Coronary artery (tissue), 2 donors: ENCODE measurements at regions not wholly inside any gene's neighbourhood (a gene's known extent, or its start where the extent isn't known, plus 50 kb on each side); places are given as distances from the start of the nearest gene placed in this dataset.

Source experiments
- DNase-seq: peaks from one replicate; pipeline ENCODE4 v3.0.0-alpha.2; 2017; ENCODE audit warnings: low spot score
- H3K27ac ChIP-seq, 2 donors: fragments of 200-600 bp; sonication (generic); one replicate each; pipeline ENCODE4 v1.5.1; 2016 to 2019
- H3K4me3 ChIP-seq: fragments of 200-600 bp; sonication (generic); 2 replicates; pipeline ENCODE4 v1.5.1; 2016; ENCODE audit warnings: mild to moderate bottlenecking, moderate library complexity
- CTCF ChIP-seq: fragments of 200-600 bp; sonication (generic); IDR thresholded peaks from one replicate; pipeline ENCODE4 v1.5.1; 2019; ENCODE audit warnings: antibody characterized with exemption

GRCh38 chr2:144890828-144891227 is 370.9 kb upstream of the ZEB2 start:
- Histone ChIP-seq H3K4me3 (no peak overlapping the region), H3K27ac (no peak overlapping the region)
- TF ChIP-seq CTCF, result no peak
- no peak for DNase-seq

GRCh38 chr2:144889348-144889747 is 369.4 kb upstream of the ZEB2 start:
- H3K27ac ChIP-seq, result no peak overlapping the region
- DNase-seq, result no peak

GRCh38 chr2:144886862-144887261 is 366.9 kb upstream of the ZEB2 start:
- DNase-seq, result peak; percentile 83
- no peak for TF ChIP-seq CTCF
- H3K27ac ChIP-seq, result peak overlapping the region in 1 of 2 donors; percentile 3
- no peak overlapping the region for H3K4me3 ChIP-seq

More at GRCh38 chr2:144889348-144889747, 369.4 kb upstream of the ZEB2 start:
- no peak for TF ChIP-seq CTCF
- H3K4me3 ChIP-seq, result no peak overlapping the region

GRCh38 chr2:144877893-144878292 is 358.0 kb upstream of the ZEB2 start:
- no peak for TF ChIP-seq CTCF
- Histone ChIP-seq H3K27ac (no peak overlapping the region), H3K4me3 (no peak overlapping the region)
- no peak for DNase-seq

- TF ChIP-seq CTCF, result no peak
- DNase-seq, result no peak
- Histone ChIP-seq H3K4me3 (no peak overlapping the region), H3K27ac (no peak overlapping the region)
These were observed 356.1 kb upstream of the ZEB2 start for GRCh38 chr2:144876013-144876412.

- H3K4me3 ChIP-seq, result no peak overlapping the region
- no peak overlapping the region for H3K27ac ChIP-seq
- no peak for TF ChIP-seq CTCF
- no peak for DNase-seq
These were observed 355.5 kb upstream of the ZEB2 start for GRCh38 chr2:144875290-144875969.

- TF ChIP-seq CTCF, result no peak
- Histone ChIP-seq H3K27ac (no peak overlapping the region), H3K4me3 (no peak overlapping the region)
- no peak for DNase-seq
These were observed 345.8 kb upstream of the ZEB2 start for GRCh38 chr2:144865670-144866069.
